ENCODE measurements at regions not wholly inside any gene's neighbourhood (a gene's known extent, or its start where the extent isn't known, plus 50 kb on each side); places are given as distances from the start of the nearest gene placed in this dataset.

DNA sequence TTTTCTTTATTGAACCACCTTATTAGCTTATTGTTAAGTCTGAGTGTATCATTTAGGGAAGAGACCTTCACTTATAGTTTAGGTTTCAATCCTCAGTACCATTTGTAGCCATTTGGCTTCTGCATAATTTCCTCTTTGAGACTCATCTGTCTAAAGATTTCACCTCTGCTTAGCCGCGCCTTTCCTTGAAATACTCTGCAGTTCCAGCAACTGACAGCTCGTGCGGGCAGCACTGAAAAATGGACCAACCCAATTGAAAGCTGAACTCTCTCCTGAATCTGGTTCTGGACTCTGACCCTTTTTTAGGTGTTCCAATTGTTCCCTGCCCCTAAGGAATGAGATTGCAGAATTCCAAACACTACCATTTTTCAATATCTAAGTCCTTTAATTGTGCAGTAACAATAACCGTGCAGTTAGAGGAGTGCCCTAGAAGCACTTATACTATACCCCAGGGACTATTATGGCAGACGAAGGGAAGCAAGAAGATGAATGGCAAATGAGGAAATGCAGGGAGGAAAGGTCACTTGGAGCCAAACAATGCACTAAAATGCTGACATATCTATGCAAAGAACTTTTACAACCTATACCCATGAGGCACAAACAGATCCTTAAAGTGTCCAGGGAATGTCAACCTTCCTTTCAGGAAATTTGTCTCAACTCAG lies 50.1 kb upstream of the PDE4D start:
- TF ChIP-seq, protein P1, sequence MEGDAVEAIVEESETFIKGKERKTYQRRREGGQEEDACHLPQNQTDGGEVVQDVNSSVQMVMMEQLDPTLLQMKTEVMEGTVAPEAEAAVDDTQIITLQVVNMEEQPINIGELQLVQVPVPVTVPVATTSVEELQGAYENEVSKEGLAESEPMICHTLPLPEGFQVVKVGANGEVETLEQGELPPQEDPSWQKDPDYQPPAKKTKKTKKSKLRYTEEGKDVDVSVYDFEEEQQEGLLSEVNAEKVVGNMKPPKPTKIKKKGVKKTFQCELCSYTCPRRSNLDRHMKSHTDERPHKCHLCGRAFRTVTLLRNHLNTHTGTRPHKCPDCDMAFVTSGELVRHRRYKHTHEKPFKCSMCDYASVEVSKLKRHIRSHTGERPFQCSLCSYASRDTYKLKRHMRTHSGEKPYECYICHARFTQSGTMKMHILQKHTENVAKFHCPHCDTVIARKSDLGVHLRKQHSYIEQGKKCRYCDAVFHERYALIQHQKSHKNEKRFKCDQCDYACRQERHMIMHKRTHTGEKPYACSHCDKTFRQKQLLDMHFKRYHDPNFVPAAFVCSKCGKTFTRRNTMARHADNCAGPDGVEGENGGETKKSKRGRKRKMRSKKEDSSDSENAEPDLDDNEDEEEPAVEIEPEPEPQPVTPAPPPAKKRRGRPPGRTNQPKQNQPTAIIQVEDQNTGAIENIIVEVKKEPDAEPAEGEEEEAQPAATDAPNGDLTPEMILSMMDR (conservative IDR thresholded peaks at IDR 0.05; ENCODE audit: low read depth, low read length), result no peak
- no peak for TF ChIP-seq EZH2 (IDR thresholded peaks at IDR 0.05; ENCODE audit: low read length, unreplicated experiment)
